Cardiac septum (tissue), 1 donor: ENCODE measurements at regions not wholly inside any gene's neighbourhood (a gene's known extent, or its start where the extent isn't known, plus 50 kb on each side); places are given as distances from the start of the nearest gene placed in this dataset.

Experiments used
- DNase-seq: peaks from one replicate; pipeline ENCODE4 v3.0.0-alpha.2; 2020; ENCODE audit warnings: low spot score
- intact Hi-C: fragments of 100-400 bp; cut with DNase I; formaldehyde crosslinking; loops from one replicate; pipeline ENCODE4 v1.14.0; 2022
- donor health status: DM: no; HTN: no; CAD: no.

DNA sequence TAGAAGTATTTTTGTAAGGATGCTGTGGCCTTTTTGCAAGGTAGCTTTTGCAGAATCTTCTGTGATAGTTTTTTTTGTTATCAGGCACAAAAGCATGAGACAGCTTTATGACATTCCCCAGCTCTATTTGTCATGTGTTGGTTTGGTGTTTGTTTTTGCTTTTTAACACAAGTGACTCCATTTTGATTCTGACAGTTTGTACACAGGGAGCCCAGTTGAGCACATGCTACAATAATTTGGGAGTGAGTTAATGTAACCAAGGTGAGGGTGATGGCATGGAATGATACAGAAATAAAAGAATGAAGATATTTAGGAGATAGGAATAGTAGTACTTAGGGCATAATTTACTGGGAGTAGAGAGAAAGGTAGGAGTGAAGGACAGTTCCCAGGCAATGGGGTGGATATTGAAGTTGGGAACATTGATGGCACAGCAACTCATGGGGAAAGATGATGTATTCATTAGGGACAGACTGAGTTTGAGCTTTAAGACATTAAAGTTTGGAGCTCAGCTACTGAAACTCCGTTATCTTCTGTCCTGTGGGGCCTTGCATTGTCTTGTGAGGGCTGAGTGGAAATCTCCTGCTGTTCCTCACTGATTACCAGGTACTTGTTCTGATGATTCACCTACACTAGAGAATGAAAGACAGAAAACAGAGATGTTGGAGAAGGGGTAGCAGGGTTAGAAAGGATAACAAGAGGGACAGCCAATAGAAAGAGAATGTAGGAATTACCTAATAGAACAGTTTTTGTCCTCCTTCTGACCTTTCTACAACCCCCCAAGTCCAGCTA, 88.3 kb upstream of the CCDC112 start:
- intact Hi-C loops = no loop called here
- no peak for DNase-seq

DNA sequence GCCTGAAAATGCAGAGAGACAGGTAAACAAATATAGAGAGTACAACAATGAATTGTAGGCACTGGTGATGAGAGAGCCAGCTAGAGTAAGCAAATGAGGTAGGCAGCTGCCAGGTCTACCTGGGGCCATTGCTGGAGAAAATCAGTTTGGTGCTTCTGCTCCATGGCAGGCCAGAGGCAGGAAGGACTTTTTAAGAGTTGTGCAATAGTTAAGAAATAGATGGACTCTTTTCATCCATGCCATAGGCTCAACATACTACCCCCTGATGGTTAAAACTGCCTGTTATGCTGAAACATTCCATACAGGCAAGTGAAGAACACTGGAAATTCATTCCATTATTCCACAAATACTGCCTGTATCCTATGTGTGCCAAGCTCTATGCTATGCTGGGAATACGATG, 86.5 kb upstream of the CCDC112 start:
- intact Hi-C loops = no loop called here
- DNase-seq = no peak

DNA sequence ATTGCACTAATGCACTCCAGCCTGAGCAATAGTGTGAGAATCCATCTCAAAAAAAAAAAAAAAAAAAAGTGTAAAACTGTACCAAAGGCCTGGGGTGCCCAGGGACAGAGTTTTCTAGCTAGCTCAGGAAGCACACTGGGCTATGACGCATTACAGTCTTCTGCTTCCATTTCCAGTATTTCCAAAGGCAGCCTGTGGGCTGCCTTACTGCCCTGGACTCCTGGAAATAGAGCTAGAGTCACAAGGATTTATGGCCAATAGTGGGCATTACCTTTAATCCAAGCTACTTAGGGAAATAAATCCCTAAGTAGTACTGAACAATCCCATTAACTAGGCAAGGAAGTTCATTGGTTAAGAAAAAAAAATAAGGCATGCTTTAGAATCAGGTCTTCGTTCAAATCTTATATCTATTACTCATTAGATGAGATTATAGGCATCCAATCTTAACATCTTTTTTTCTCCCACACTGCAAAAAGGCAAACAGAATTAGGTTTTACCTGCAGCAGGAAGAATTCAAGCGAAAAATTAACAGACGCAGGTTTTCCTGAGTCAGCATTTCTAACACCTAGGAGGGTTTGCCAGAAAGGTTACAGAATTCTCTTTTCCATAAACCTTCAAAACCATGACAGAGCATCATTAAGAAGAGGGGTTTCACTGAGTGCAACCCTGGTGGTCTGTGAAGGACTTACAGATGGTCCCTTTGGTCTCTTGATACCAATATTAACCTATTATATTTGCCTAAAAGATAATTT, 85.6 kb upstream of the CCDC112 start:
- DNase-seq = no peak
- intact Hi-C loops = no loop called here

DNA sequence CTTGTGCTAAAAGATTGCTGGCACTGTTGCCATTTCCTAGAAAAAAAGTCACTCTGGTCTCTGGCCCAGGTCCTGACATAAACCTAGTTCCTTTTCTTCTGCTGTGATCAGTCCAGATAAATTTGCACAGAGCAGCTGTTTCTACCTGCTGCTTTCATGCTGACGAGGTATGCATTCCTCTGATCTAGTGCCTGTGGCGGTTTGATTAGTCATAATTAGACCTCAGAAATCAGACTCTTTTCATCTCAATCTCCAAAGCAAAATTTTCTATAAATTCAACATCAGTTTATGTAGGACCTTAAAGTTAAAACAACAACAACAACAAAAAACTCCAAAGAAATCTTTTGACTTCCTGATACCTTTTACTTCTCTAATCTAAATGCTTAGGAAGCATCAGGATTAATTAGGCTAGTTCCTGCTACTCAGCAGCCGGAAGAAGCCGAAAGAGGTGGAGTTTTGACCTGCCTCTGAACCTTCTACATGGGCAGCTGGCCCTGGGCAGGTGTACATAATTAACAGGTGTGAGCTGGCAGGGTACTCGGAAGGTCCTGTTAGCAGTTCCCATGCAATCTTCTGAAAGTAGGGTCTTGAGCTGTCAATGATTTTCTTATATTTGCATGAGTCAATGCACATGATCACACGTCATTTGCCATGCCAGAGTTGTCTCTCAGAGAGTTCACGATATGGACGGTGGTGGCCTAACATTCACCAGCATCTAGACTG, 83.3 kb upstream of the CCDC112 start:
- DNase-seq = no peak
- intact Hi-C loops = loop anchor here (5.0 kb wide), 4 partner anchors 38 to 208 kb away; no protein-coding TSS in a partner anchor

DNA sequence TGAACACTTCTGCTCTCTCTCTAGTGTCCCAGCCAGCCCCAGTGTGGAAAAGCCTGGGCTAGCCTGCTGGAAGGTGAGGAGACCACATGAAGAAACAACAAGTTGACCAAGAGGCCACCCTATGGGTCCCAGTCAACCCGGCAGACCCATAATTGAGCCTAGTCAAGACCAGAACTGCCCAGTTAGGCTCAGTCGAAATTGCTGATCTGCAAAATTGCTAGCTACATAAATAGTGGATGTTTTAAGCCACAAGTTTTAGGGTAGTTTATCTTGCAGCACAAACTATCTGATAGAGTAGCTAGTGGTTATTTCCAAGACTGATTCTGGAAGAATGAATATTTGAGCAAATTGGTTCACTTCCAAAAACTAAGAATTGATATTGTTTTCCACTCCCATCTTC, 82.3 kb upstream of the CCDC112 start:
- DNase-seq = no peak
- intact Hi-C loops = loop anchor here (5.0 kb wide), 4 partner anchors 39 to 209 kb away; no protein-coding TSS in a partner anchor

DNA sequence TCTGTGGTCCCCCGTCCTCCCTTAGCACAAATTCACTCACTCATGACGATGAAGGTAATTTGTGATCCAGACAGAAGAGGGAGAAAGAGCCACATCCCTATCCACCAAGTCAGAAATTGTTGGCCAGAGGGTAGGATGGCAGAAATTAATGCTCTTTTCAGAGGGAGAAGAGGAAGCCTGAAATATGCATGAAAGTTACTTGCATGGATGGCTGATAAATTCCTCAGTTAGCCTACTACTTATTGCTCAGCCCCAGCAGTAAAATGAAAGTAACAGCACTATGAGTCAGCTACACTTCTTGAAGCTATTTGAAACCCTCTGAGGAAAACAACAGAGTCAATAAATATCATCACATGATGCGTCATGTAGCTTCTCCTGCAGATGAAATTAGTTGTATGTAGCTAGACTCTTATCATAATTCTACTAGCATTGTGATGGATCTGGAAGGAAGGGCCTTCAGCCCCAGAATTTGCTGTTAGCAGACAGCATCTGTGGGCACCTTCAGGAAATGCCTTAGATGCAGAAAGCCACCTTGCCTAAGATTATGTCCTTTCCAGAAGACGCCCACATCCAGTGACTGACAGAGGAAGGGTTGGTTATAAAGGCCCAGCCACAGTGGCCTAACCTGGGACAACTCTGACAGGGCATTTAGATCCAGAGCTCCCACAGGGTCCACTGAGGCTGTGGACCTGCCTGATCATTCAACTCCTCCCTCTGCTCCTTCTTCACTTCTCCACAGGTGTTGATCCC, 81.2 kb upstream of the CCDC112 start:
- no peak for DNase-seq
- intact Hi-C loops = loop anchor here (2.0 to 5.0 kb wide), 6 partner anchors 40 to 210 kb away; partner anchors contain the start of gene FEM1C

DNA sequence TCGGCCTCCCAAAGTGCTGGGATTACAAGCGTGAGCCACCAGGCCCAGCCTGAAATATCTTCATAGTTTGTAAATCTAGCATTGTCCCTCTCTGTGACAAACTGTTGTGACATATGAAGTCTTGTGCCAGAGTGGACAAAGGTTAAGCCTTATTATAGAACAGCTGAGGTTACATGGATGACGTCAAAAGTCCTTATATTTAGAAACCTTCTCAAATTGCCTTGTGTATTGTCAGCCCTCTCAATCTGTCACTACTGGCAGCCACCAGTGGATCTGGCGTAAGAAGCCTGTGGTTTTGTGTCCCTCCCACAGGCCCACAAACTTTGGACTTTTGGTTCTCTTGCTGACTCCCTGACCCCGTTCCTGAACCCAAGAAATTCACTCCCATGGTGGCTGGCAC, 79.4 kb upstream of the CCDC112 start:
- DNase-seq = no peak
- intact Hi-C loops = loop anchor here (2.0 to 5.0 kb wide), 6 partner anchors 41 to 211 kb away; partner anchors contain the start of gene FEM1C

DNA sequence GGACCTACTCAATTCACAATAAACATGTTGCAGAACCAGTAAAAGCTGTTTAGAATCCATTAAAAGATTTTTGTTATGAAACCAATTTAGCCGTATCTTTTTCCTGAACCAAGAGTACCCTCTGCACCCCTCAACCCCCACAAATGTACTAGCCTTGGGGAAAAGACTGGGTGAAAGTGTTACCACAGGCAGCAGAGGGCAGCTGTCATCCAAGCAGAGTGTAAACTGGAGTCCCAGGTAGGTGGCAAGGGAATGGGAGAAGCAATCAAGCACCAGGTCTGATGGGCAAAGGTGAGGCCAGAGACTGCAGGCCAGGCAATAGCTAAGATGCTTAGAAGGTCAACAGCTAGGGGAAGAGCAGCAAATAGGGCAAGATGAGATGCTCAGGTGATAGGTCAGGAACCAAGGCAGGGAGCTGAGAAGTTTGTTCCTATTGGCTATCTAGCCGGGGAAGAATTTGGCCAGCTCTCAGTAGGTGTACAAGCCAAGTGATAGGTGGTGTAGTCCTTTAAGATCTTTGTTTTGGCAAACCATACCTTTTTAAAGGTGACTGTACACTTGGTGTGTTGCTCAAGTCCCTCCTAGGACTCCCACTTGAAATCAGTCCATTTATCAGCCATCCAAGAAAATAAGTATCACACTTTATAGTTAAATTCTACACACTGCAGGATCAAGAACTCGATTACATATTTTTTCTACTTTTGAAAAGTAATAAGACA, 77.8 kb upstream of the CCDC112 start:
- DNase-seq = no peak

DNA sequence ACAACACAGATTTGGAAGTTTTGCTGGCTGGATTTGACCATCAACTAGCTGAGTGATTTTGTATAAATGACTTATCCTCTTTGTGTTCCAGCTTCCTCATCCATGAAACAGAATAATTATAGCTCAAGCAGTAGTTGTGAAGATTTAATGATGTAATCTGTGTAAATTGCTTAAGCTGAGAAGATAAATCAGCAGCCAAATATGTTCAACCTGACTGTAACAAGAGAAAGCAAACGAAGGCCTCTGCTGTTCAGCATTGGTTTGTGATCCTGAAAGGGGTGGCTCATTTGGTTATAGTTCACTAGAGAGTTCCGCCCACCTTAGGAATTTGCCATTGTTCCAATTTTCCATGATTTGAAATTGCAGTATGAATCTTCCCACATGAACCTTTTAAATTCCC, 75.7 kb upstream of the CCDC112 start:
- intact Hi-C loops = loop anchor here (5.0 kb wide), 1 partner anchor 450 kb away; no protein-coding TSS in a partner anchor
- DNase-seq = no peak

More for the DNA sequence above, 77.8 kb upstream of the CCDC112 start:
- intact Hi-C loops = loop anchor here (5.0 kb wide), 1 partner anchor 448 kb away; no protein-coding TSS in a partner anchor

DNA sequence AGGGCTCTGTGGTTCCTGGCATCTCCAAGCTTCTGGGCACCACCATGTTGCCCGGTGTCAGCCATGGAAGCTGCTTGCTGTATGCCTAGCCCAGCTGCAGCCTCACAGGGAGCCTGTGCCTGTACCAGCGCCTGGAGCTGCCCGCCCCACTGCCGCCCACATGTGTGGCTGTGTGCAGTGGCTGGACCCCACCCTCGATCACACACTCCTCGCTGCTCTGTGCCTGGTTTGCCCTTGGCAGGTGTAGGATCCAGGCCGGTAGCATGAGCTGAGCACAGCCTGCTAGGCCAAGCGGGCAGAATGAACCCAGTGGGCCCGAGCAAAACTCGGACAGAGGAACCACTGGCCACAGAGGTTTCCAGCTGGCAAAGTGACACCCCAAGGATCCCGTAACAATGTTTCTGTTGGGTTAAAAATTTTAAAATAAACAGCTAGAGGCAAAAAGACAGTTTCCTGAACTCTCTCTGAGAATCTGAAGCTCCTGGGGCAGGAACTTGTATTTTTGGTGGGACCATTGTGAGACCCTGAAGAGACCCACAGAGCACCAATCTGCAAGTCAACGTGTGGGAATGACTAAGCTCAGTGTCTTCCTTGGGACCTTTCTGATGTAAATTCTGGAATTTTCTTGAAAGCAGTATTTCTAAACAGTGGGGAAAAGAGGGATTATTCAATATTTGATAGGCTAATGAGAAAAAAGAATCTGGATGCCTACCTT, 73.1 kb upstream of the CCDC112 start:
- DNase-seq = no peak
- intact Hi-C loops = loop anchor here (5.0 kb wide), 1 partner anchor 453 kb away; no protein-coding TSS in a partner anchor

DNA sequence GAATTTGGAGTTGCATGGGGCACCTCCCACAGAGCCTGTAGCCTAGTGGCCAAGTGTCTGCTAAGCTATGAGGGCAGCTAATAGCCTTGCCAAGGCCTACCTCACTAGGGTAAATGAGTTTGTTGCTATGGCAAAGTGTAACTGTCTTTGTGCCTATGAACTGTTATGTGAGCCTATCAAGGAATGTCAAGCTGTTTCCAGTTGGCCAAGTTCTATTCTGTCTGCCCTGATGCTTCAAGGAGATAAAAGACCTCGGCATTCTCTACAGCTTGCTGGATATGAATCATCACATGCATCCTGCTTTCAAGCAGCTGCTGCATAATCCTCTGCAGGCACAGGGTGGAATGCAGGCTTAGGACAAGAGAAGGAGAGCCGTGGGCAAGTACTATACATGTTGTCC, 69.8 kb upstream of the CCDC112 start:
- DNase-seq = no peak

DNA sequence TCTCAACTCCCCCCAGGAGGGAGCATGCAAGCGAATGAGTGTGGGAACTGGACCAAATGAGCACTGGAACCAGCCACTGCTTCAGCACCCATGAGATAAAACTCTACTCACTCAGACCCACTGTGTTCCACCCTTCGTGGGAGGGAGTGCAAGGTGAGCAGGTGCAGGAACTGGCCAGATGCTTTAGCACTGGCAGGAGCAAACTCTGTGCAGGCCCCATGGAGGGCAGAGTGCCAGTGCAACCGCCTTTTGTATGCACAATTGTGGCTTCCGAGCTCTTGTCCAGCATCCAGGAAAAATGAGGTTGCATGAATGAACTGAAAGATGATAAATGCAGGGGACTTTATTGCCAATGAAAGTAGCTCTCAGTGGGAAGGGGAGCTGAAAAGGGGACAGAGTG, 67.4 kb upstream of the CCDC112 start:
- intact Hi-C loops = no loop called here
- no peak for DNase-seq

More for the DNA sequence above, 69.8 kb upstream of the CCDC112 start:
- intact Hi-C loops = no loop called here

DNA sequence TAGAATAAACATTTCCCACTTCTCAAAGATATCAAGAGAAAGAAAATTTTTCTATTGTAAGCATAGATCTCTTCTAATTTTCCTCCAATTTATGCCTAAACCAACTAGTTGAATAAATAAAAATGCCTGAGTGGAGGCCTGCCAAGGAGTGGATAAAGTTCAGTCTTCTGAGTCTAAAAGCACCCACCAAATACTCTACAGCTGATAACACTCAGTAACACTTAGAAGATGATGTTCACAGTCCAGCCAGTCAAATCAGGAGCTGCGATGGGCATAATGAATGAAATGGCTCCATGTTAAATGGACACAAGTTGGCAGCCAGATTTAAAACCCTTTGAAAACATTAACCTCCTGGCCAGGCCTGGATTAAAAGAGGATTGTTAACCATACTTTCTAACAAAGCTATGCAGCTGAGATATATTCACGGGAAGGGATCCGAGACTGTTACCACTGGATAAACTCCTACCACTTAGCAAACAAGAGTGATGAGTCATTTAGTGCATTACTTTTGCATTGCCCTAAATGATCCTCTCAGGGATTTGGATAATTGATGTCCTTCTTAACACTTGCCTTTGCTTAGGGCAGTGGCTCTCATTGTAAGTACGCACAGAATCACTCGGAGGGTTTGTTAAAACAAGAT, 63.7 kb upstream of the CCDC112 start:
- intact Hi-C loops = no loop called here
- no peak for DNase-seq

DNA sequence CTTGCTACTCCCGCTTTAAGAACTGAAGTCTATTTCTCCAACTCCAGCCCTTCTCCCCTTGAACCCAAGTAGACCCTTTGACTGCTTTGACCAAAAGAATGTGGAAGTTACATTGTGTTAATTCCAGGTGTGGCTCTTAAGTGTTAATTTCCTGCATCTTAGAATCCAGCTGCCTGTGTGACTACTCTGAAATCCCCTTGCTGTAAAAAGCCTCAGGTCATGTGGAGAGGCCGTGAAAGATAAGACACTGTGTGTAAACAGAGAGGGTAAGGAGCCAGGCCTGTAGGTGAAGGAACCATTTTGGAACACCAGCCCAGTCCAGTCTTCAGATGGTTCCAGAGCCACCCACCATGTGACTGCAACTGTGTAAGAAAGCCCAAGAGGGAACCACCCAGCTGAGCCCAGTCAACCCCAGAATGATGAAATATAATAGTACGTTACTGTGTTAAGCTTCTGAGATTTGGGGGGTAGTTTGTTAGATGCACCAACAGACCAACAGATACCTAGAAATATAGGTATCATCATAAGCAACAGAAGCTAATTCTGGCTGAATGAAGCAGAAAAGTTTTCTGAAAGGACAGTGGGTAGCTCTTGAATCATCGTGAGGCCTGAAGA, 59.4 kb upstream of the CCDC112 start:
- no peak for DNase-seq
- intact Hi-C loops = no loop called here

DNA sequence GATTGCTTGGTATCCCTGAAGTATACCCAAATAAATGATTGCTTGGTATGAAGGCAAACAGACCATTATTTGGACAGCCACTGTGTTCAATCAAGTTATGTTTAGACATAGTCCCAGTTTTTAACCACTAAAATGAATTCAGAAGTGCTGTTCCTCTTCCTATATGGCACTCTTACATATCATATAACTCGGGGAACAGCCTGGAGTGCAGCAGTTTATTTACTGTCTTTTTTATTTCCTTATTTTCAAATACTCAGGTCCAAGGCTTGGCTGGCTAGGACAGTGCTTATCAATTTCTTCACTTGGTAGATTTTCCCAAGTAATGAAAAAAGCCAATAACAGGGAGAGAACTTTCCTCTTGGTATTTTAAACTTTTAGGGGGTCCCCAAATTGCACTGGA, 58.6 kb upstream of the CCDC112 start:
- intact Hi-C loops = no loop called here

DNA sequence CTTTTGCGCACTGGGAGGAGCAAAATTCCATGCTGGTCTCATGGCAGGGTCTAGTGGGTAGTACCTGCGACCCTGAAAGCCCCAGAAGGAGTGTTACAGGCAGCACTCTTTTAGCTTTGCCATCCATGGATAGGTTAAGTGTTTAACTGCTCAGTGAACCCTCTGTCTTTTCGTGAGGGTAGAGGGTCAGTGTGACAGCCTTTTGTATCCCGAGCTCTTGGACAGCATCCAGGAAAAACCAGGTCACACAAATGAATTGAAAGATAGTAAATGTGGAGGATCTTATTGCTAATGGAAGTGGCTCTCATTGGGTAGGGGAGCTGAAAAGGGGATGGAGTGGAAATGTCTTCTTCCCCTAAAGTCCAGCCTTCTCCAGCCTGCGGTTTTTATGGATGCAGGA, 57.8 kb upstream of the CCDC112 start:
- no peak for DNase-seq
- intact Hi-C loops = no loop called here

More for the DNA sequence above, 58.6 kb upstream of the CCDC112 start:
- no peak for DNase-seq

DNA sequence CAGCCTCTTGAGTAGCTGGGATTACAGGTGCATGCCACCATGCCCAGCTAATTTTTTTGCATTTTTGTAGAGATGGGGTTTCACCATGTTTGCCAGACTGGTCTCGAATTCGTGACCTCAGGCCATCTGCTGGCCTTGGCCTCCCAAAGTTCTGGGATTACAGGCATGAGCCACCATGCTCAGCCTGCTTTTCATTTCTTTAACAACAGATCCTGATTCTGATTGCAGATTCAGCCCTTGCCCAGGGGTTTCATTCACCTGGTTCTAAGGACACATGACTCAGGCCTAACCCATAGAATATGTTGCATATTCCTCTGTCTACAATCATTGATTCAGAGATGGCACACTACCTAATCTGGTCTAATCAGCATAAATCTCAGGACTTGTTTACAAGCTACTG, 56.1 kb upstream of the CCDC112 start:
- intact Hi-C loops = no loop called here

More for the DNA sequence above, 56.1 kb upstream of the CCDC112 start:
- no peak for DNase-seq
